ENCODE measurements at regions not wholly inside any gene's neighbourhood (a gene's known extent, or its start where the extent isn't known, plus 50 kb on each side); places are given as distances from the start of the nearest gene placed in this dataset.

- DNase-seq: peak; percentile 87
Observed at GRCh38 chr4:27123123-27123768, 262.6 kb downstream of the STIM2 start.

DNA sequence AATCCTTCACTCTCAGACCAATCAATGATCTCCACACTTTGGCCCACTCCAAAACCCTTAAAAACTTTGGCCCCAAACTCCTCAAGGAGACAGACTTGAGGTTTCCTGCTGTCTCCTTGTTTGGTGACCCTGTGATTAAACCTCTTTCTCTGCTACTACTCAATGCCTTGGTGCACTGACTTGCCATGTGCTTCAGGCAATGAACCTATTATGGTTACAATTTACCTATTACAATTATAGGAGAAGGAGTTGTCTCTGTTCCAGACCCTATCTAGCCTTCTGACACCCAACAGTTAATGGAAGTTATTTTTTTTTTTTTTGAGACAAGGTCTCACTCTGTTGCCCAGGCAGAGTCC, 263.1 kb downstream of the STIM2 start:
- DNase-seq: peak; percentile 11

DNA sequence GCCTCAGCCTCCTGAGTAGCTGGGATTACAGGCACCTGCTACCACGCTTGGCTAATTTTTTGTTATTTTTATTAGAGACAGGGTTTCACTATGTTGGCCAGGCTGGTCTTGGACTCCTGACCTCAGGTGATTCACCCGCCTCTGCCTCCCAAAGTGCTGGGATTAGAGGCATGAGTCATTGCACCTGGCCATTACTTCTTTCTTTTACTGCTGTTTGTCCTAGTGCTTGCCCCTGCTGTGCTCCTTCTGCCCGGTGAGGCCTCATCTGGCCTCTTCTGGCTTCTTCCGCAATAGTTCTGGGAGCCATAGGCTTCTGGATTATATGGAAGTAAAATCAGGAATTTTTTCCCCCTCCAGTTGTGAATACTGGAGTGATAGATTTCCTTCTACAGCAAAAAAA, 266.3 kb downstream of the STIM2 start:
- peak; percentile 71 for DNase-seq

GRCh38 chr4:27128443-27128842, 267.8 kb downstream of the STIM2 start:
- DNase-seq: no peak

DNA sequence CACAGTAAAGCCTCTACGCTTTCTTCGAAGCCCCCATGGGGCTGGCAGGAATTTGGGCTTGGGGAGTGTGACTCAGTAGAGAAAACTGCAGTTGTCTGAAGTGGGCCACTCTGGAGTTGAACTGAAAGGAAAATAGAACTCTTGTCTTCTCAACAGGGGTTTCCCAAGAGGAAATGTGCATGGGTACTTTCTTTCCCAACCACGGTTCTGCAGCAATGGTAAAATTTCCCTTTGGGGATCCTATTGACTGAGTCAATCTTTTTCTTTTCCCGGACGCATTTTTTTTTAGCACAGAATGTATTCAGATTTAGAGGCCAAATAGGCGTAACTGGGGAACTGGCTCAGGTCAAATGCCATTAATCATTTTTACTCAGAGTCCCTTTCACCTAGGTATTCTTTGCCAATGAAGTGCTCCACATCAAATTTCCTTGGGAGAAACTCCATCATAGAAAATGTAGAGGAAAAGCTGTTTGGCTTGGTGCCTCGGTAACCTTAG, 269.3 kb downstream of the STIM2 start:
- DNase-seq: no peak

GRCh38 chr4:27132497-27132896, 271.9 kb downstream of the STIM2 start:
- DNase-seq: no peak

GRCh38 chr4:27140486-27140885, 279.8 kb downstream of the STIM2 start:
- no peak for DNase-seq

GRCh38 chr4:27141530-27141929, 280.9 kb downstream of the STIM2 start:
- DNase-seq: no peak

DNA sequence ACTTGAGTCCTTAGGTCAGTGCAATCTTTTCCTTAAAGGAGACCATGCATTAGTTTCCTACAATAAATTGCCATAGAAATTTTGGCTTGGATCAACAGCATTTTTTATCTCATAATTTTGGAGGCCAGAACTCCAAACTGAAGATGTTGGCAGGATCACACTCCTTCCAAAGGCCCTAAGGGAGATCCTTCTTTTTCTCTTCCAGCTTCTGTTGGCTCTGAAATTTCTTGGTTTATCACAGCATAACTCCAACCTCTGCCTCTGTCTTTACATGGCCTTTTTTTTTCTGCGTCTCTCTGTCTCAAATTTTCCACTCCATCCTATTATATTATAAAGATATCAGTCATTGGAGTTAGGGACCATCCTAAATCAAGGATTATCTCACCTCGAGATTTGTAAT, 282.2 kb downstream of the STIM2 start:
- no peak for DNase-seq

DNA sequence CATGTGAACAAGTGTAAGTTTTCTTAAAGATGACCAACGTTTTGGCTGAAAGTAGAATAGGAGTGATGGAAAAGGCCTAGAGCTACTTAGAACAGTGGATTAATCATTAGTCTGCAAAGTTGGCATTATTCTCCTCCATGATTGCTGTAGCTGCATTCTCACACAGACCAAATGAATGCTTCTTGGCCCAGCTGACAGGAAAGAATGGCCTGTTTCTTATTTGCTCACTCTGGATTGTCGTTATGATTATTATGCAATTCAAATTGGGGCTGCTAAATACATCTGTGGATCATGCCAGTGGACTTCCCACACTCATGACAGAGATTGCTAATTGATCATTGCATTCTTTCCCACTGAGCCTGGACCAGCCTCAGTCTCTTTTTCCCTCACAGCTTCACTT, 285.0 kb downstream of the STIM2 start:
- DNase-seq: no peak

DNA sequence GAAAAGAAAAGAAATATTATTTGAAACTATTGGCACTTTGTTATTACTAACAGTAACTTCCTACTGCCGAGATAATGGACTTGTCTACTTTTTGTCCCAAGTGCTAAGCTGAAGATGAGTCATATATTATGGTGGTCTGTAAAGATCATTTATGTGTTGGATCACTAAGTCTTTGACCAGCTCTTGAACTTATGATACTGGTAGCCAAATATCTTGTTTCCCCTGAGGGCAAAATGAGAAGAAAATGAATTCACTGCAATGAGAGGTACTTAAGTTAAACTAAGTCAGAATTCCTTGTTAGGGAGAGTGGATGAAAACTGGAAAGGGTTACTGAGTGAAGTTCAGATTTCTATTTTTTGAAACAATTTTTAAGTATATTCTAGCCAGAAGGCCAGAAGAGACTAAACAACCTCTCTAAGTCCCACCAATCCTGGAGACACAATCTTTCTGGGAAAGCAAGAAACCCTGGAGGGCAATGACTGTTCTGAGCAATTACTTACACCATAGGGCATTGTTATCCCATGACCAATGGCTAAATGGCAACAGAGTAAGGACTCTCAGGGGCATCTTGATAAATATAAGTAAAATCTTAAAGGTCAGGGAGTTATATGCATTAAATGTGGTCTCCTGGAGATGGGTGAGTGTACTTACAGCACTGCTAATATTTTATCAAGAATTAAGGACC, 287.7 kb downstream of the STIM2 start:
- DNase-seq: no peak

DNA sequence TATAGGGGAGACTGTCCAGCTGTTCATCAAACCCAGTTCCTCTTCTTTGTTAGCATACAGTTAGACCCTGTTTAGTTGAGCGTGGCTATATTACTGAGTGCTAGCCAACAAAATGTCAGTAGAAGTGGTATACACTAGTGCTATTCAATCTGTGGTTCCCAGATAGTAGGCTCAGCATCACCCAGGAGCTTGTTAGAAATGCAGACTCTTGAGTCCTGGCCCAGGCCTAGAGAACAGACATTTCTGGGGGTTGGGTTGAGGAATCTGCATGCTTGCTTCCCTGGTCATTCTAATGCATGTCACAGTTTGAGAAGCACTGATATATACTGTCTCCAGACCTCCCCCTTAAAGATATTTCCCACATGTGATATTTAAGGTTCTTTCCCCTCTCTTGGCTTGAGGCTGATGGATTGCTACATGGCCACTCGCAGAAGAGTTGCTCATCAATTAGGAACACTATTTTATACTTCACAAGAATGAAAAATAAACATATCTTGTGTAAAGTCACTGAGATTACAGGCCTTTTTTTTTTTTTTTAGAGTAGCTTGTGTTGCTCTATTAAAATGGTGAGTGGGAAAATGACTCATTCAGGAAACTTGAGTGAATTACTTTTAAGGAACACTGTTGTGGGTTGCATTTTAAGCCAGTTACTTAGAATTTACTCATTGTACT, 289.0 kb downstream of the STIM2 start:
- no peak for DNase-seq

GRCh38 chr4:27152703-27153102, 292.1 kb downstream of the STIM2 start:
- DNase-seq: no peak

DNA sequence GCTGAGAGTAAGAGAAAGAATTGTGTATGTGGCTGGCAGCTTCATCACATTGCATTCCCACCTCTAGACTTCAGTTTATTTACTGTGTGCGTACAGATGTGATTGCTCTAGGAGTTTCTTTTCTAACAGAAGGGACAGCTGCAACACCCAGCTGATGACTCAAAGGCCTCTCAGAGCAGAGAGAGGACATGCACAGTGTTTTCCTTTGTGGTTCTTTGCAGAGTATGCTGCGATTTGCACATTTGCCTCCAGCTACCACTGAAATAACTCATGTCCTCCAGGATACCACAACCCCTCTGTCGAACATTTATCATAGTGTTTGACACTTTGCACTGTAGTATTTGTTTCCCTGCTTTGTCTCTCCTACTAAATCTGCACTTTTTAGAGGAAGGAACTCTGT, 294.1 kb downstream of the STIM2 start:
- peak; percentile 49 for DNase-seq

DNA sequence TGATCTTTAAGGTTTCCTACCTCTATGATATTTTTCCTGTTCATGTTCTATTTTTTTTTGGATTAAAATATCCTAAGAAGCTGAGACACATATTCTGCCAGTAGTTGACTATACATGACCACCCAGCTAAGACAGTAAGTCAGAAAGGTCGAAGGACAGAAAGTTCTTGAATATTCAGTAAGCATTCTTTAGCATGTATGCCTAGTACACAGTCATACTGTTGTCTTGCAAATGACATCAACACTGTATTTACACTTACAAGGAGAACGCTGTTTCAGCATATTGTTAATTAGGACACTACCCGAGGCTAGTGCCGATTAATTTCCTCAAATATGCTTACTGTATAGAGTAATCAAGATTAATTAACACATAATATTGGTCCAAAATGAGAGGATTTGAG, 300.6 kb downstream of the STIM2 start:
- no peak for DNase-seq

DNA sequence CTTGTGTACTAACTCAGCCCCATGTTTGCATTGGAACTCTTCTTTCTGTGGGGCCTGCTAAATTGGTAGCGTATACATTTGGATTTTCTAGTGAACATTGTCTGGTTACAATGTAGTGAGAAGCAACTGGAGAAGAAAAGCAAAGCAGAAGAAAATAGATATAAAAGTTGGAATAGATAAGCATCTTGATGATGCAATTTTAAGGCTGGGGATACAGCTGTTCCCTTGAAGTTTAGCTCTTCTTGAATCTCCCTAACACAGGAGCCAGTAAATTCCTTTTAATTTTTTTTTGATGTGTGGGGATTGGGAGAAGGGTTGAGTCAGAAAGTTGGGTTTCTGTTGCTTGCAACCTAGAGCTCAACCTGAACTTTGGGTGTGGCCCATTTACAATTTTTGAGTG, 308.1 kb downstream of the STIM2 start:
- DNase-seq: no peak

DNA sequence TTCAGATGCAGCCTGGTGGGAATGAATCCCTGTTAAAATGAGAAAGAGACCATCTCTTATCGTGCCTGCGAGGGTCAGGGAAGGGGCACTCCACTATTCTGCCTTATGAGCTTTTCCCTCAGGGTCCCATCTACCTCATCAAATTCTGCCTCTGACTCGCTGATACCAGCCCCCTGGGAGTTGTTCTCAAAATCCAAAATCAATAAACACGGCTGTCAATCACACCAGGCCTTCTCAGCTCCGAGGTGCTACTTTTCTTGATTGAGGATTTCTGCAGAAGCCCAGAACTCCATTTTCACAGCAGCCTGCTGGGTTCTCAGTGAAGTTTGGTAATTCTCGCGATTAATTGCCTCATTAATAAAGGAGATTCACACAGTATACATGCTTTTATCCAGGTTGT, 312.6 kb downstream of the STIM2 start:
- no peak for DNase-seq

GRCh38 chr4:27176400-27176799, 315.8 kb downstream of the STIM2 start:
- peak; percentile 83 for DNase-seq

DNA sequence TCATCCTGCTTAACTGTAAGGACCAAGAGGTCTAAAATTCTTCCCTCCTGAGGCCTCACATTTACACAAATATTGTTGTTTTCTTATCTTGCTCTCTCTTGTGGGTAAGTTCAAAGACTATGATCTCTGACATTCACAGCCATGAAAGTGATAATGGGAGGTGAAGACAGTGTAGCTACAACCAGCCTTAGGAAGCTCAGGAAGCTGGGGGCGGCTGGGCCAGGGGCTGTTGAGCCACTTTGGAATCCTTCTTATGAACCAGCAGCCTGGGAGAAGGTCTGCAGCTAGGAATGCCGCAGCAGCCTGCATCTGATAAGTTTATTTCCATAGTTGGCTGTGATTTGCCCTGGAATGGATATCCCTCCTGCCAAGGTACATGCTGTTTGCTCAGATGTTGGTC, 316.2 kb downstream of the STIM2 start:
- no peak for DNase-seq

GRCh38 chr4:27178061-27178460, 317.4 kb downstream of the STIM2 start:
- DNase-seq: peak; percentile 66

DNA sequence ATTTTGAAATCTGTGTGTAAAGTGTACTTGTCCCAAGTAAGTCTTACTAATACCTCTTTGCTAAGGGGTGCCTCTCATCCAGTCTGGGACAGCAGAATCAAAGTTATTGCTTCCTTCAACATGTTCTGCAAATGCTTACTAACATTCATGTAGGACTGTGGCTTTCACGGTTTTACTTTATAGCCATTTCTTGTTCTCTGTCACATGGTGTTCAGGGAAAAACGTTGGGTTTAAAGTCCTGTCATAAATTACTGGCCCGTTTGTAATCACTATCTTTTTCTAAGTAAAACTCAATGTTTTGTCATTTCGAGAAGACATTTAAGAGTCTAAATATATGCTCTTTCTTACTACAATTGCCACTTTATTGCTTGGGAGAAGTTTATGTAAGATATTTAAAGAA, 321.1 kb downstream of the STIM2 start:
- DNase-seq: no peak

DNA sequence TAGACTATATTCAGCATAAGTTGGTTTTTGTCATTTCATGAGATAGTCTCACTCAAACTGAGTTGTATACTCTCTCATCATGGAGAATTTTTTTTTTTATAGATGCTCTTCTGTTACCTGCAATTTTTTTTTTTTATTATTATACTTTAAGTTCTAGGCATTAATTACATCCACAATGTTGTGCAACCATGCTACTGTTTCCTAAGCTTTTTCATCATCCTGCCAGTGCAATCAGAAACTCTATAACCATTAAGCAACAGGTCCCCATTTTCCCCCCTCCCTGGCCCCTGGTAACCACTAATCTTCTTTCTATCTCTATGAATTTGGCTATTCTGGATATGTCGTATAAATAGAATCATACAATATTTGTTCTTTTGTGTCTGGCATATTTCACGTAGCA, 321.6 kb downstream of the STIM2 start:
- DNase-seq: no peak

DNA sequence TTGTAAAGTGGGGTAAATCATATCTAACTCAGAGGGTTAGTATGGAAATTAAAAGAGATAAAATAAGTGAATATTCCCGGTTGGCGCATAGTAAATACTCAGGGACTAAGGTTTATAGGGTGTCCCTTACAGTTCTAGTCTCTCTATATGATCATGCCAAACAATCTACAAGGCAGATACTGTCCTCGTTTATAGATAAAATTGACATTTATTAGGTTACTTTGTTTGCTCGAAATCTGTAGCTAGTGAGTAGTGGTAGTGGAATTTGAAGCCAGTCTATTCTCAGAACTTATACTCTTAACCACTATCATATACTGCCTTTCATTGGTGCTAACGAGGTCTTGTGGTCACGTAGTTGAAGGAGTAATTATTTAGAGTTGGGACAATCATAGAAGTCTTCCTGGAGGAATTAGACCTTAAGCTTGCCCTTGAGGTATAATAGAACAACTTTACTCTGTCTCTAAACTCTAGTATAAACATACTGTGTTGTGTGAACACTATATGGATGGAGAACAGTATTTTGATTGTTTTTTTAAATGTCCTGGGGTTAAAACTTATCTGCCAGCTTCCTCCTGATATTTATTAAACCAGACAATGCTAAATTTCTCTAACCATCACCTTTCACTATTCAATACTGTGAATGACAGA, 324.0 kb downstream of the STIM2 start:
- DNase-seq: no peak

DNA sequence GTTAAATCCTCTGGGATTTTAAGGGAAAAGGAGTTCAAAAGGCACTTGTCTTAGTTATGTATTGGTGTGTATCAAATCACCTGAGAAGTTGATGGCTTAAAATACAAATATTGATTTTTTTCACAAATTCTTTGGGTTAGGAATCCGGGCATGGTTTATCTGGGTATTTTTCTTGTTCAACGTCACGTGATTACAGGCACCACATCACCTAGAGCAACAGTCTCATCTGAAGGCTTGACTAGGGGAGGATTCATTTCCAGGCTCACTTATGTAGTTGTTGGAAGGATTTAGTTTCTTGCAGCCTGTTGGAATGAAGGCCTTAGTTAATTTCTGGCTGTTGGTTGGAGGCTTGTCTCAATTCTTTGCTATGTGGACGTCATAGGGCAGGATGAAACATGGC, 326.1 kb downstream of the STIM2 start:
- no peak for DNase-seq

Measured in NCI-H69 (cell line).